ENCODE measurements at regions not wholly inside any gene's neighbourhood (a gene's known extent, or its start where the extent isn't known, plus 50 kb on each side); places are given as distances from the start of the nearest gene placed in this dataset.
"Not testable (repeated sequence)": the region's sequence is repeated elsewhere in the genome, so short reads cannot be mapped to it uniquely, and the experiment has no call there.

- in situ Hi-C loops (cut with HindIII; ENCODE audit: low sequenced_read_pairs) = no loop called here
- no peak for DNase-seq (ENCODE audit: low read depth, low spot score)
- no peak for TF ChIP-seq CTCF (IDR thresholded peaks at IDR 0.05; ENCODE audit: low read depth, low read length)
- no peak overlapping the region for H3K4me3 ChIP-seq (ENCODE audit: low read depth, low read length)
Observed at GRCh38 chr6:131433927-131434326, 139.1 kb upstream of the ARG1 start.

- DNase-seq (ENCODE audit: low read depth, low spot score) = no peak
- in situ Hi-C loops (cut with HindIII; ENCODE audit: low sequenced_read_pairs) = no loop called here
- no peak for TF ChIP-seq CTCF (IDR thresholded peaks at IDR 0.05; ENCODE audit: low read depth, low read length)
- no peak overlapping the region for H3K4me3 ChIP-seq (ENCODE audit: low read depth, low read length)
Observed at GRCh38 chr6:131436358-131436757, 136.7 kb upstream of the ARG1 start.

GRCh38 chr6:131443014-131443413 lies 130.0 kb upstream of the ARG1 start:
- in situ Hi-C loops (cut with HindIII; ENCODE audit: low sequenced_read_pairs) = no loop called here
- H3K4me3 ChIP-seq (ENCODE audit: low read depth, low read length) = no peak overlapping the region
- TF ChIP-seq CTCF (IDR thresholded peaks at IDR 0.05; ENCODE audit: low read depth, low read length) = no peak
- no peak for DNase-seq (ENCODE audit: low read depth, low spot score)

- in situ Hi-C loops (cut with HindIII; ENCODE audit: low sequenced_read_pairs) = no loop called here
- H3K4me3 ChIP-seq (ENCODE audit: low read depth, low read length) = no peak overlapping the region
- no peak for TF ChIP-seq CTCF (IDR thresholded peaks at IDR 0.05; ENCODE audit: low read depth, low read length)
- no peak for DNase-seq (ENCODE audit: low read depth, low spot score)
Observed at GRCh38 chr6:131443514-131443913, 129.5 kb upstream of the ARG1 start.

- DNase-seq (ENCODE audit: low read depth, low spot score); in situ Hi-C loops (cut with HindIII; ENCODE audit: low sequenced_read_pairs); H3K4me3 ChIP-seq (ENCODE audit: low read depth, low read length): not testable (repeated sequence)
Observed at GRCh38 chr6:131445356-131445755, 127.7 kb upstream of the ARG1 start.

- DNase-seq (ENCODE audit: low read depth, low spot score) = no peak
- in situ Hi-C loops (cut with HindIII; ENCODE audit: low sequenced_read_pairs) = no loop called here
- no peak for TF ChIP-seq CTCF (IDR thresholded peaks at IDR 0.05; ENCODE audit: low read depth, low read length)
- H3K4me3 ChIP-seq (ENCODE audit: low read depth, low read length) = no peak overlapping the region
Observed at GRCh38 chr6:131450861-131451260, 122.2 kb upstream of the ARG1 start.

- no peak overlapping the region for H3K4me3 ChIP-seq (ENCODE audit: low read depth, low read length)
- in situ Hi-C loops (cut with HindIII; ENCODE audit: low sequenced_read_pairs) = no loop called here
- no peak for DNase-seq (ENCODE audit: low read depth, low spot score)
- TF ChIP-seq CTCF (IDR thresholded peaks at IDR 0.05; ENCODE audit: low read depth, low read length) = no peak
Observed at GRCh38 chr6:131451321-131452144, 121.5 kb upstream of the ARG1 start.
